HCT116 (cell line): ENCODE measurements at regions not wholly inside any gene's neighbourhood (a gene's known extent, or its start where the extent isn't known, plus 50 kb on each side); places are given as distances from the start of the nearest gene placed in this dataset.

Experiments
- ATAC-seq: fragments of 200-7000 bp; cut with Tn5 transposase; 2 replicates; pipeline ENCODE4 v1.9.1; 2020; ENCODE audit warnings: mild to moderate bottlenecking, moderate library complexity
- BruUV-seq: library from RNA; stranded (reverse); fragments of 400-500 nt; replicated peaks from 2 replicates; lab custom pipeline; 2021; lab: Mats Ljungman, UMichigan
- CTCF ChIA-PET: fragments of 300-600 bp; sonication (Branson Sonifier 250); formaldehyde crosslinking; loops from one replicate; lab custom pipeline; 2021; ENCODE audit warnings: antibody characterized with exemption; lab: Charles Lee
- POLR2A ChIA-PET: fragments of 300-600, 350-600 bp; sonication (Branson Sonifier 250); formaldehyde crosslinking; loops from one replicate; lab custom pipeline; 2021; ENCODE audit warnings: antibody characterized with exemption; lab: Charles Lee
- RAD21 ChIA-PET, 2 experiments: fragments of 300-600 bp; sonication (Branson Sonifier 250); formaldehyde crosslinking; loops; one replicate each; lab custom pipeline; 2023; ENCODE audit warnings: low total read pairs in 2 of 2; ENCODE audit not compliant: uncharacterized antibody in 2 of 2, unreplicated experiment in 2 of 2, low non-redundant PET in 1 of 2; lab: Charles Lee
- DNase-seq: peaks from one replicate; pipeline ENCODE4 v3.0.0-alpha.2; 2010; ENCODE audit warnings: low read depth, low spot score
- H2AFZ ChIP-seq: fragments of 200-600 bp; shearing (Covaris generic), sonication (generic); 2 replicates; pipeline ENCODE4 v1.6.1; 2017; ENCODE audit warnings: low read depth, mixed run types, mixed read lengths, antibody characterized with exemption, low read length; ENCODE audit not compliant: poor library complexity, severe bottlenecking
- H3K27ac ChIP-seq: 2 replicates; pipeline ENCODE4 v1.5.1; 2012; ENCODE audit warnings: low read depth, low read length
- H3K27me3 ChIP-seq: fragments of 200-600 bp; sonication (generic); 2 replicates; pipeline ENCODE4 v1.6.1; 2016; ENCODE audit warnings: mixed run types, low read length, mixed read lengths; ENCODE audit not compliant: insufficient read depth
- H3K36me3 ChIP-seq, 2 experiments: fragments of 200-500 bp in 1 of 2; fragments of 200-600 bp in 1 of 2; sonication (Bioruptor generic) in 1 of 2; sonication (generic) in 1 of 2; 2 replicates each; pipeline versions ENCODE4 v1.5.1 to v1.6.1; 2014 to 2016; ENCODE audit warnings: low read length in 2 of 2, inconsistent platforms in 1 of 2, mixed read lengths in 1 of 2, mixed run types in 1 of 2; ENCODE audit not compliant: insufficient read depth in 2 of 2, control insufficient read depth in 1 of 2
- H3K4me1 ChIP-seq, 2 experiments: fragments of 200-600 bp in 1 of 2; sonication (generic) in 1 of 2; 2 replicates each; pipeline versions ENCODE4 v1.5.1 to v1.6.1; 2012 to 2017; ENCODE audit warnings: low read length in 2 of 2, inconsistent platforms in 1 of 2, mild to moderate bottlenecking in 1 of 2, mixed read lengths in 1 of 2, mixed run types in 1 of 2, moderate library complexity in 1 of 2; ENCODE audit not compliant: insufficient read depth in 2 of 2, control insufficient read depth in 1 of 2
- H3K4me2 ChIP-seq: fragments of 200-600 bp; sonication (generic); 2 replicates; pipeline ENCODE4 v1.6.1; 2017; ENCODE audit warnings: mixed run types, low read length, mixed read lengths
- H3K4me3 ChIP-seq, 2 experiments: fragments of 200-600 bp in 1 of 2; sonication (generic) in 1 of 2; replicated peaks in 1 of 2; 2 replicates each; pipeline ENCODE4 v1.5.1; 2011 to 2016; ENCODE audit warnings: low read length in 2 of 2, control low read depth in 1 of 2, low read depth in 1 of 2, mild to moderate bottlenecking in 1 of 2, mixed read lengths in 1 of 2, mixed run types in 1 of 2
- H3K79me2 ChIP-seq: fragments of 200-600 bp; sonication (generic); 2 replicates; pipeline ENCODE4 v1.6.1; 2017; ENCODE audit warnings: mild to moderate bottlenecking, mixed run types, low read length, moderate library complexity, mixed read lengths; ENCODE audit not compliant: insufficient read depth
- H3K9ac ChIP-seq: fragments of 200-600 bp; sonication (generic); 2 replicates; pipeline ENCODE4 v1.6.1; 2016; ENCODE audit warnings: low read length, mixed read lengths
- H3K9me2 ChIP-seq: fragments of 200-600 bp; sonication (generic), shearing (Covaris generic); 2 replicates; pipeline ENCODE4 v1.6.1; 2017; ENCODE audit warnings: mixed run types, mild to moderate bottlenecking, moderate library complexity; ENCODE audit not compliant: insufficient read depth
- H3K9me3 ChIP-seq, 2 experiments: fragments of 200-500 bp in 1 of 2; fragments of 200-600 bp in 1 of 2; sonication (Bioruptor generic) in 1 of 2; sonication (generic) in 1 of 2; 2 replicates each; pipeline ENCODE4 v1.6.1; 2014 to 2017; ENCODE audit warnings: low read length in 2 of 2, mixed read lengths in 2 of 2, inconsistent platforms in 1 of 2, low read depth in 1 of 2, mild to moderate bottlenecking in 1 of 2, mixed run types in 1 of 2, moderate library complexity in 1 of 2; ENCODE audit not compliant: control insufficient read depth in 1 of 2, insufficient read depth in 1 of 2
- H4K20me1 ChIP-seq: fragments of 200-600 bp; sonication (generic), shearing (Covaris generic); 2 replicates; pipeline ENCODE4 v1.6.1; 2017; ENCODE audit warnings: mixed run types, mild to moderate bottlenecking, moderate library complexity; ENCODE audit not compliant: insufficient read depth
- ATF3 ChIP-seq: IDR thresholded peaks from 2 replicates; pipeline ENCODE4 v1.6.1; 2012
- CBX3 ChIP-seq: IDR thresholded peaks from 2 replicates; pipeline ENCODE4 v1.6.1; 2012; ENCODE audit warnings: low read depth
- FOSL1 ChIP-seq: IDR thresholded peaks from 2 replicates; pipeline ENCODE4 v1.6.1; 2012; ENCODE audit warnings: low read depth
- POLR2A ChIP-seq: IDR thresholded peaks from 2 replicates; pipeline ENCODE4 v1.7.0; 2011; ENCODE audit warnings: borderline replicate concordance; ENCODE audit not compliant: insufficient read depth, insufficient read length; ENCODE audit errors: extremely low read depth
- RAD21 ChIP-seq: IDR thresholded peaks from 2 replicates; pipeline ENCODE4 v1.6.1; 2012; ENCODE audit warnings: low read depth, mild to moderate bottlenecking
- SIN3A ChIP-seq: IDR thresholded peaks from 2 replicates; pipeline ENCODE4 v1.6.1; 2012; ENCODE audit warnings: low read depth
- SP1 ChIP-seq: IDR thresholded peaks from 2 replicates; pipeline ENCODE4 v1.6.1; 2012; ENCODE audit warnings: low read depth
- SRF ChIP-seq: IDR thresholded peaks from 2 replicates; pipeline ENCODE4 v1.6.1; 2012; ENCODE audit warnings: low read depth
- ZBTB33 ChIP-seq: IDR thresholded peaks from 2 replicates; pipeline ENCODE4 v1.6.1; 2011; ENCODE audit warnings: mild to moderate bottlenecking, low read length, moderate library complexity; ENCODE audit not compliant: insufficient replicate concordance; ENCODE audit errors: extremely low read depth
- ZFX ChIP-seq: fragments of 450-650 bp; IDR thresholded peaks from 2 replicates; pipeline ENCODE4 v1.6.1; 2017
- intact Hi-C: fragments of 100-400 bp; cut with micrococcal nuclease; formaldehyde crosslinking; loops from 2 replicates; pipeline ENCODE4 v1.10.0; 2022
- TF ChIP-seq, protein P1 (sequence below): IDR thresholded peaks from 2 replicates; pipeline ENCODE4 v1.6.1; 2012

GRCh38 chr1:221306239-221306638, 427.0 kb downstream of the HLX start:
- intact Hi-C loops = no loop called here
- no peaks in the 10 kb centered on the region for H3K4me1 ChIP-seq
- no peaks in the 10 kb centered on the region for H4K20me1 ChIP-seq
- no peaks in the 10 kb centered on the region for H3K79me2 ChIP-seq
- no peaks in the 10 kb centered on the region for H3K9me3 ChIP-seq
- BruUV-seq = no TSS peak
- no peaks in the 10 kb centered on the region for H3K36me3 ChIP-seq
- no peak overlapping the region for H3K4me2 ChIP-seq
- CTCF ChIA-PET = no interaction called here
- TF ChIP-seq CBX3 = no peak
- TF ChIP-seq POLR2A = no peak
- no peak for TF ChIP-seq SIN3A
- no peak for TF ChIP-seq FOSL1
- no peak for TF ChIP-seq SP1
- TF ChIP-seq ZFX = no peak
- TF ChIP-seq RAD21 = no peak
- H3K27ac ChIP-seq = no peak overlapping the region
- H3K4me3 ChIP-seq = no peak overlapping the region
- H3K9ac ChIP-seq = no peak overlapping the region
- RAD21 ChIA-PET = no interaction called here
- no peak overlapping the region for H2AFZ ChIP-seq
- POLR2A ChIA-PET = no interaction called here
- H3K9me2 ChIP-seq = no peaks in the 10 kb centered on the region
- no peak for DNase-seq
- no peaks in the 10 kb centered on the region for H3K27me3 ChIP-seq
- no peak for ATAC-seq

GRCh38 chr1:221308534-221309511, 429.6 kb downstream of the HLX start:
- TF ChIP-seq ZFX (no peak), POLR2A (no peak), ATF3 (no peak), SP1 (no peak), SIN3A (no peak), SRF (no peak), ZBTB33 (no peak)
- TF ChIP-seq, protein P1, sequence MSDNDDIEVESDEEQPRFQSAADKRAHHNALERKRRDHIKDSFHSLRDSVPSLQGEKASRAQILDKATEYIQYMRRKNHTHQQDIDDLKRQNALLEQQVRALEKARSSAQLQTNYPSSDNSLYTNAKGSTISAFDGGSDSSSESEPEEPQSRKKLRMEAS = no peak
- TF ChIP-seq, all 23 proteins: peak for 0
- H3K27ac ChIP-seq = no peak overlapping the region
- H3K4me1 ChIP-seq = no peaks in the 10 kb centered on the region
- no peak overlapping the region for H2AFZ ChIP-seq
- POLR2A ChIA-PET = no interaction called here
- BruUV-seq = no TSS peak
- no peaks in the 10 kb centered on the region for H3K9me2 ChIP-seq
- H3K4me3 ChIP-seq = no peak overlapping the region
- H3K9ac ChIP-seq = no peak overlapping the region
- CTCF ChIA-PET = interaction anchor here (1.2 kb wide), 1 partner anchor 324 kb away, joined by 3 read pairs; no protein-coding TSS in a partner anchor
- H3K27me3 ChIP-seq = no peaks in the 10 kb centered on the region
- no peaks in the 10 kb centered on the region for H3K9me3 ChIP-seq
- RAD21 ChIA-PET = no interaction called here
- H4K20me1 ChIP-seq = no peaks in the 10 kb centered on the region
- H3K36me3 ChIP-seq = no peaks in the 10 kb centered on the region
- H3K4me2 ChIP-seq = no peak overlapping the region
- no peak for ATAC-seq
- no peaks in the 10 kb centered on the region for H3K79me2 ChIP-seq
- no peak for DNase-seq
- intact Hi-C loops = loop anchor here (1.0 kb wide), 1 partner anchor 35 kb away; no protein-coding TSS in a partner anchor
